HepG2 (cell line): ENCODE measurements at regions not wholly inside any gene's neighbourhood (a gene's known extent, or its start where the extent isn't known, plus 50 kb on each side); places are given as distances from the start of the nearest gene placed in this dataset.

ENCODE experiments used
- ATRX ChIP-seq: sonication (generic); formaldehyde crosslinking; IDR thresholded peaks from 2 replicates; pipeline ENCODE4 v1.4.0; 2020; ENCODE audit warnings: missing genetic modification reagents, borderline replicate concordance
- NR3C1 ChIP-seq: sonication (generic); formaldehyde crosslinking; IDR thresholded peaks from 2 replicates; pipeline ENCODE4 v1.4.0; 2020; ENCODE audit warnings: missing genetic modification reagents
- RERE ChIP-seq: IDR thresholded peaks from 2 replicates; pipeline ENCODE4 v1.6.1; 2016; ENCODE audit warnings: low read depth, missing genetic modification reagents, missing compliant biosample characterization
- SIX1 ChIP-seq: sonication (generic); formaldehyde crosslinking; IDR thresholded peaks from 2 replicates; pipeline ENCODE4 v1.4.0; 2020; ENCODE audit warnings: missing genetic modification reagents, borderline replicate concordance
- SIX4 ChIP-seq: sonication (generic); formaldehyde crosslinking; IDR thresholded peaks from 2 replicates; pipeline ENCODE4 v1.4.0; 2020; ENCODE audit warnings: missing genetic modification reagents
- SPEN ChIP-seq: sonication (generic); formaldehyde crosslinking; IDR thresholded peaks from 2 replicates; pipeline ENCODE4 v1.5.1; 2020; ENCODE audit warnings: low read depth, mild to moderate bottlenecking, missing genetic modification reagents
- STAT6 ChIP-seq: sonication (generic); formaldehyde crosslinking; IDR thresholded peaks from 2 replicates; pipeline ENCODE4 v1.4.0; 2020; ENCODE audit warnings: missing genetic modification reagents, mild to moderate bottlenecking, borderline replicate concordance
- XRCC5 ChIP-seq: fragments of 200-400 bp; formaldehyde crosslinking; optimal IDR thresholded peaks from 2 replicates; pipeline ENCODE3; 2017; ENCODE audit warnings: mild to moderate bottlenecking, low read length
- ZNF772 ChIP-seq: sonication (generic); formaldehyde crosslinking; IDR thresholded peaks from 2 replicates; pipeline ENCODE4 v1.5.0; 2020; ENCODE audit warnings: mild to moderate bottlenecking, missing genetic modification reagents
- ZNF781 ChIP-seq: sonication (generic); formaldehyde crosslinking; IDR thresholded peaks from 2 replicates; pipeline ENCODE4 v1.5.1; 2020; ENCODE audit warnings: borderline replicate concordance, mild to moderate bottlenecking, missing genetic modification reagents; ENCODE audit errors: not compliant biosample characterization
- ZXDC ChIP-seq: sonication (generic); formaldehyde crosslinking; IDR thresholded peaks from 2 replicates; pipeline ENCODE4 v1.5.0; 2020; ENCODE audit warnings: mild to moderate bottlenecking, missing genetic modification reagents
- TF ChIP-seq, protein P1 (sequence below): IDR thresholded peaks from 2 replicates; pipeline ENCODE4 v1.6.1; 2018; ENCODE audit warnings: missing genetic modification reagents
- TF ChIP-seq, protein P2 (sequence below): sonication (generic); formaldehyde crosslinking; IDR thresholded peaks from 2 replicates; pipeline ENCODE4 v1.8.0; 2022; ENCODE audit warnings: mild to moderate bottlenecking, missing genetic modification reagents

DNA sequence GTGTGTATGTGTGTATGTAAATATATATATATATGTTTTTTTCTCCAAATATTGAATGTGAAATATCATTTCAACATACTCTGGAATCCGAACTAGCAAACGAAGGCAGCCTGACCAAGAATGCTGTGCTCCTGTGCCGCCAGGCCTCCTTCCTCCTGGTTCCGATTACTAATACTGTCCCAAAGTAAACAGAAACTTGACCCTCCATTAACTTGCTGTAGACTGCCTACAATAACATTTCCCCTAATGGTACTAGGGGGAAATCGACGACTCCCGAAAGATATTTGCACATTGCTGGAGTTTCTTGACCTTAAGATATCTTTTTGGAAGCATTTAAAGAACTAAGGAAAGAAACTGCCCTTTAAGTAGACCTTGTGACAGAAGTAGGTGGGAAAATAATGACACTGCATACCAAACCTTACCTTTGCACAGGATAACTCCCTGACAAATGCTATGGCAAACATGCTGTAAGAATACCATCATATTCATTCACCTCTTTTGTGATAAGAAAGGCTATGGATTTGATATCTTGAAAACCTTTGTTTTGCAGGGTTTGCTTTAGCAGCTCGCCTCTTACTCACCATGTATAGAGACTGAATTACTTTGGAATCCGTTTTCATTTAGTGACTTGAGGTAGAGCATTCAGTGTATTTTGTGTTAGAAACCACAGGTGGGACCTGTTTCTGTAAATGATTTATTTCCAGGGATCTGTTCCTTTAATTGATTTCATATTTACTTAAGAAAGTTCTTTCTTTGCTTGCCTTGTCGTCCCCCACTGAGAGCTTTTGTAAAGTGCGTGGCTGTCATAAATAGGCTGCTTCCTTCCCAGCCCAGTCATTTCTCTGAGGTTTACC, 80.1 kb downstream of the KLF5 start (continued):
- TF ChIP-seq ZNF772 (CRISPR knock-in tag), result no peak
- TF ChIP-seq XRCC5, result no peak
- no peak for TF ChIP-seq NR3C1 (CRISPR knock-in tag)
- TF ChIP-seq STAT6 (CRISPR knock-in tag), result no peak
- TF ChIP-seq SPEN (CRISPR knock-in tag), result no peak
- TF ChIP-seq SIX1 (CRISPR knock-in tag), result peak; percentile 56; the same call in 1 of the 2 replicates
- TF ChIP-seq ZNF781 (CRISPR knock-in tag), result no peak
- no peak for TF ChIP-seq ATRX (CRISPR knock-in tag)
- TF ChIP-seq, protein P1, sequence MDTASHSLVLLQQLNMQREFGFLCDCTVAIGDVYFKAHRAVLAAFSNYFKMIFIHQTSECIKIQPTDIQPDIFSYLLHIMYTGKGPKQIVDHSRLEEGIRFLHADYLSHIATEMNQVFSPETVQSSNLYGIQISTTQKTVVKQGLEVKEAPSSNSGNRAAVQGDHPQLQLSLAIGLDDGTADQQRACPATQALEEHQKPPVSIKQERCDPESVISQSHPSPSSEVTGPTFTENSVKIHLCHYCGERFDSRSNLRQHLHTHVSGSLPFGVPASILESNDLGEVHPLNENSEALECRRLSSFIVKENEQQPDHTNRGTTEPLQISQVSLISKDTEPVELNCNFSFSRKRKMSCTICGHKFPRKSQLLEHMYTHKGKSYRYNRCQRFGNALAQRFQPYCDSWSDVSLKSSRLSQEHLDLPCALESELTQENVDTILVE (CRISPR knock-in tag), result no peak
- TF ChIP-seq RERE (CRISPR knock-in tag), result no peak
- no peak for TF ChIP-seq ZXDC (CRISPR knock-in tag)
- TF ChIP-seq, protein P2, sequence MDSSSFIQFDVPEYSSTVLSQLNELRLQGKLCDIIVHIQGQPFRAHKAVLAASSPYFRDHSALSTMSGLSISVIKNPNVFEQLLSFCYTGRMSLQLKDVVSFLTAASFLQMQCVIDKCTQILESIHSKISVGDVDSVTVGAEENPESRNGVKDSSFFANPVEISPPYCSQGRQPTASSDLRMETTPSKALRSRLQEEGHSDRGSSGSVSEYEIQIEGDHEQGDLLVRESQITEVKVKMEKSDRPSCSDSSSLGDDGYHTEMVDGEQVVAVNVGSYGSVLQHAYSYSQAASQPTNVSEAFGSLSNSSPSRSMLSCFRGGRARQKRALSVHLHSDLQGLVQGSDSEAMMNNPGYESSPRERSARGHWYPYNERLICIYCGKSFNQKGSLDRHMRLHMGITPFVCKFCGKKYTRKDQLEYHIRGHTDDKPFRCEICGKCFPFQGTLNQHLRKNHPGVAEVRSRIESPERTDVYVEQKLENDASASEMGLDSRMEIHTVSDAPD (CRISPR knock-in tag), result no peak
- TF ChIP-seq SIX4 (CRISPR knock-in tag), result peak; percentile 76
